Right kidney (tissue), 1 donor: ENCODE measurements at regions not wholly inside any gene's neighbourhood (a gene's known extent, or its start where the extent isn't known, plus 50 kb on each side); places are given as distances from the start of the nearest gene placed in this dataset.

Source experiments
- DNase-seq: peaks from one replicate; pipeline ENCODE4 v3.0.0-alpha.2; 2016

GRCh38 chr20:50408526-50409364, 101.4 kb upstream of the PTPN1 start:
- no peak for DNase-seq

- no peak for DNase-seq
Observed at GRCh38 chr20:50409495-50409894, 100.7 kb upstream of the PTPN1 start.

DNA sequence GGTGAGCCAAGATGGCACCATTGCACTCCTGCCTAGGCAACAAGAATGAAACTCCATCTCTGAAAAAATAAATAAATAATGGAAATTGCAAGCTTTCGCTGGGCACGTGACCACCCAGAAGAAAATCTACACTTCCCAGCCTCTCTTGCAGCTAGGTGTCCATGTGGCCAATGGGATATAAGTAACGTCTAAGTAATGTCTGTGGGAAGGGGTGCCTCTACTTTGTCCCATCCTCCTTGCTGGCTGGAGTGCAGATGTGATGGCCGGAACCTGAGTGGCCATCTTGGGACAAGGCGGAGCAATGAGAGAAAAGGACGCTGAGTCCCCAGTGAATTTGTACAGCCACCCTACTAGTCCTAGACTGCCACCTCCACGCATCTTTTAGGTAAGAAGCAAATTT, 99.8 kb upstream of the PTPN1 start:
- no peak for DNase-seq

DNA sequence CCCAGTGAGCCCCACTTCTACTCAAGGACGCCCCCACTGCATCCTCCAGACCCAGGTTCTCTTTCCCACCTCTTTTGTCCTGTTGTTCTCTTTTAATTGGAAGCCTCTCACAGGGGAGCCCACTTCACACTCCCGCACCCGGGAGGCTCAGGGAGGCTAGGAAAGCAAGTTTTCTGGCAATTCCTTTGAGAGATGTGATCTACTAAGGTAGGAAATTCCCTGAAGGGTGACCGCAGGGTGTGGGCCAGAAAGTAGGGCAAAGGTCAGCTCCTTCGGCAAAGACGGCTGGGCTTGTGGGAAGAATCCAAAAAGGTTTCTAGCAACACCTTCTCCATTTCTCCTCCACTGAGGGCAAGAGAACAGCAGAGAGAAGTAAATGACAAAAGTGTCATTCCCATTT, 98.1 kb upstream of the PTPN1 start:
- DNase-seq = no peak

DNA sequence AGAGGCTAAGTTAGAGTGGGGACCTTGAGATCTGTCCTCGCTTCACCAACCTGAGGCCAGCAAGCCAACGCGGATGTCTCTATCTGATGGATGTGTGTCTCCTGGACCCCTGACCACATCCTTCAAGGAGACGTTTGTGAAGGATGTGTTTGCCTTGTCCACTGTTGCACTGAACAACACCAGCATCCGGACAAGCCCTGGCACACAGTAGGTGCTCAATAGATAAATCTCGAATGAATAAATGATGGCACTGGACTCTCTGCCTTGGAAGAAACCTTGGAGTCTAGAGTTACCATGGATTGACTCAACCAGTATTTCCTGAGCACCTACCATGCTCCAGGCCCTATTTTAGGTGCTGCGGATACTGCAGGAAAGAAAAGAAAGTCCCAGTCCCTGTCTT, 97.7 kb upstream of the PTPN1 start:
- DNase-seq = no peak

- DNase-seq = no peak
Observed at GRCh38 chr20:50413088-50413500, 97.1 kb upstream of the PTPN1 start.

DNA sequence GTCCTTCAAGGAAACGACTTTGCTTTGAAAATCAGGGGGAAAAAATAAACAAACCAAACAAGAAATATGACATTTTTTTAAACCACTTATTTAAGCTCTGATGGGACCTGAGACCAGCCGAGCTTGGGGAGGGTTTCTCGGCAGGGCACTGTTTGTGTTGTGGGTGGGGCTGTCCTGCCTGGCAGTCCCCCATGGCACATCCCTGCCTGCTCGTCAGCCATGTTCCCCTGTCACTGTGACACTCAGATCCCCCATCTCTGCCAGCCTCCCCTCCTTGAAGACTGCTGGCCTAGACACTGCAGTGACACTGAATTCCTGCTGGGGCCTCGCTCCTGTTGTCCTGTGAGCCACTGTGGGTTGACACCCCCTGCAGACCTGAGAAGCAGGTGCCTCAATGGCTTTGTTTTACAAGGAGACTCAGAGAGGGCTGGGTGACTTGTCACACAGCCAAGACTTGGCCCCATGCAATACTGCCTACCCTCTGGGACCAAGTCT, 95.1 kb upstream of the PTPN1 start:
- DNase-seq = no peak

DNA sequence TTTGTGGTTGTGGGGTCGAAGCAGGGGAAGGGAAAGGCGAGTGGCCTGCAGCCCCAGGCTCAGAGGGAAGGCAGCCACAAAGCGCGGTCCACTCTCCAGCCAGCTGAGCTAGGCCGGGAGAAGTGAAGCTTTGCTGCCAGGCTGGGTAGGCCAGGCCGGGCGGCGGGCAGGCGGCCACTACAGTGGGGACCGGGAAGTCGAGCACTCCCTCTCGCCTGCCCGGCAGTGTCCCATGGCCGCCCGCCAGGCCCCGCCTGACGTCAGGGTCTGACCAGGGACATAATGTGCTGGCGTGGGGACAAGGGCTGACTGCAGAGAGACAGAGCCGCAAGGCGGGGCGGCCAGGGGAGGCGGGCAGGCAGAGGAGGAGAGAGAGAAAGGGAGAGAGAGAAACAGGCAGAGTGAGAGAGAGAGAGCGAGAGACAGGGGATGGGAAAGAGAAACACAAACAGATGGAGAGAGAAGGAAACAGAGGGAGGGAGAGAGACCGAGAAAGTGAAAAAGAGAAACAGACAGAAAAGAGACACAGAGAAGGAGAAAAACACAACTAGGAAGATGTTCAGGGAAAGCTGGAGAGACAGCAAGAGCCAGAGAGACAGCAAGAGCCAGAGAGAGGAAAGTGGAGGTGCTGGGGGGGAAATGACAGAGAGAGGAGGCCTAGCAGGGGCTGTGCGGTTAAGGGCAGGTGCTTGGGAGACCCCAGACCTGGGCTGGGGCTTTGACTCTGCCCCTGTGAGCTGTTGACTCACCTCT, 94.5 kb upstream of the PTPN1 start:
- DNase-seq = peak; percentile 78

DNA sequence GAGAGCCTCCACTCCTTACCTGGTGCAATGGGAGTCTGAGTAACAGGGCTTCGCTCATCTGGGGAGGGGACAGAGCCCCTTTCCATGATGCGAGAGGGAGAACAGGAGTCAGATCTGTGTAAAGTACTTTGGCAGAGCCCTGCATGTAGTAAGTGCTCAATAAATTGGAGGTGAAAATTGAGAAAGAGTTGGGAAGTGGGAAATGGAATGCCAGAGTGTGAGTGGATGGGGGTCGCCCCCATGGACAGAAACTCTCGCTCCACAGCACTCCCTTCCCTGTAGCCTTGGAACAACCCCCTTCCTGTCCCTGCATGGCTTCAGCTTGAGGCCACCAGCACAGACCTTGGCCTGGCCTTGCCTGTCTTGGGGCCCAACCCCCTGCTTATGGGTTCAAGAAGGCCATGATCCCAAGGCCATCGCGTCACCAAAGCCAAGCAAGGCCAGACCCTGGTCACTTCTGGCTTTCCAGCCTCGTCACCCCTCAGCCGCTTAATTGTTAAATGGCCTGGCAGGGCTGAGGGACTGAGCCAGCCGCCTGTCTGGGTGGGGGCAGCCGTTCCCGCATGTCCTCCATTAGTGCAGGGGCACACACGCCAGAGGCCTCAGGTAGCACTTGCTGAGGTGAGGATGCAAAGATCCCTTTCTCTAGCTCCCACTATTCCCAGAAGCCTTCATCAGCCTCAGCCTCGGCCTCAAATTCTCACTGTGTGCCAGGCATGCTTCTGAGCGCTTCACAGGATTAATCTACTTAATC, 93.7 kb upstream of the PTPN1 start:
- DNase-seq = no peak

DNA sequence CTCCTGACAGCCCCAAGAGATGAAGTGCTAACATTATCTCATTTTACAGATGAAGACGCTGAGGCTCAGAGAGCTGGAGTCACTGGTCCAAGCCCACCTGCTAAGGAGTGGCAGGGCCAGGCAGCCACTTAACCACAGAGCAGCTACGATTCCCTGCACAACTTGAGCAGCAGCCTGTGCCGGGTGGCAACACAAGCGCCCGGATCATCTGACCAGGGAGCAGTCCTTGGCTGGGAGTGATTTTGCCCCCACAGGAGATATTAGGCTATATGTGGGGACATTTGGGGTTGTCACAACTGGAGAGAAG, 93.2 kb upstream of the PTPN1 start:
- DNase-seq = no peak

DNA sequence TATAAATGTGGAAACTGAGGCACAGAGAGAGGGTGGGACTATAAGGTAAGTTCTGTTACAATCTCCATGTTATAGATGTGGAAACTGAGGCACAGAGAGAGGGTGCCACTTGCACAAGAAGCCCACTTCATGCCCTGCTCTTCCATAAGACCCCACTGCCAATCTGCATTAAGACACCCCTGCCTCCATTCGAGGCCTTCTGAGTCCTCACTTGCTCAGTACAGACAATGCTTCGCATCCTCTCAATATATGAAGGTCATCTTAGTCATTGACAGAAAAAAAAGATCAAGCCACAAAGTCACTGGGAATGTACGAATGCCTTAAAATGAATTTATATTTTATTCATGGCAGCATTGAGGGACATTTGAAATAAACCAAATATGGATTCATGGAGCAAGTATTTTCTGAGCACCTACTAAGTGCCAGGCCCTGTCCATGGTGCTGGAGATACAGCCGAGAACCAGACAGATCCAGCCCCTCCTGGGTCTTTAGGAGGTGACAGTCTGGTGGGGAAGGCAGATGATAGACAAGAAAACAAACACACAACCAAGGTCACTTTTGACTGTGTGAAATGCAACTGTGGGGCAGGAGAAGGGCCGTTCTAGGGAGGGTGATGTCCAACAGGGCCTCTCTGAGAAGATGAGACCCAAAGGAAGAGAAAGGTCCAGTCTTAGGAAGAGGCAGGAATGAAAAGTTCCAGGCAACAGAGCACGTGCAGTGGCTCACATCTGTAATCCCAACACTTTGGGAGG, 92.5 kb upstream of the PTPN1 start:
- no peak for DNase-seq

DNA sequence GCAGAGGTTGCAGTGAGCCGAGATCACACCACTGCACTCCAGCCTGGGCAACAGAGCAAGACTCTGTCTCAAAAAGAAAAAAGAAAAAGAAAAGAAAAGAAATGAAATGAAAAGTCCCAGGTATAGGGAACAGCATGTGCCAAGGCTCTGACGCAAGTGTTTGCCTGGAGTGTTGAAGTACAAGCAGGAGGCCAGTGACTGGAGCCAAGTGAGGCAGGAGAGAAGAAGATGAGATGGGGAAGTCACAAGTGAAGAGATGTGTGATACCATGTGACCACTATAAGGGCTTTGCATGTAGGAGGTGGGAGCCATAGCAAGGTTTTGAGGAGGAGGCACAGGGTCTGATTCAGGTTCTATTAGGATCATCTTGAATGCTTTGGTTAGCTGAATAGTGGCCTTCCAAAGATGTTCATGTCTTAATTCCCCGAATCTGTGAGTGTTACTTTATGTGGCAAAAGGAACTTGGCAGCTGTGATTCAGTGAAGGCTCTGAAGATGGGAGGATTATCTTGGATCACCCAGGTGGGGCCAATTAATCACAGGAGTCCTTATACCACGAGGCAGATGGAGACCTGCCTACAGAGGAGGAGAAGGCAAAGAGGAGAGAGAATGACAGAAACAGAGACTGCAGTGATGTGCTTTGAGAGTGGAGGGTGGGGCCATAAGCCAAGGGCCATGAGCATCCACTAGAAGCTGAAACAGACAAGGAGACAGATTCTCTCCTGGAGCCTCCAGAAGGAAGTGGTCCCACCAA, 91.1 kb upstream of the PTPN1 start:
- DNase-seq = no peak

DNA sequence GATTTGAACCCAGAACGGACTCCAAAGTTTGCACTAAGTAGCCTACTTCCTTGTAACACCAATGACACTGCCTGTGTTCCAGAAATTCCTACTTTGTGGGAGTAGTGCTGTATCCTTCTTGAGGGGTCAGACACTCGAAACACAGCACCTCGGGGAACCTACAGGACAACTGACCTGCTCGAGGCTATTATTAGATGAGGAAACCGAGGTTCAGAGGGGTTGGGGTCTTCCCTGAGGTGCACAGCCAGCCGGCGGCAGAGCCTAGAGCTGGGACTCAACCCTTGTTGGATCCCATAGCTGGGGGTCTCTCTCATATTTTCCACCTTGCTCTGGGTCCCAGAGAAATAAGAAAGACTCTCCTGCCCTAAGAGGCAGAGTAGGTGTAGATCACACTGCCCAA, 89.8 kb upstream of the PTPN1 start:
- DNase-seq = no peak

DNA sequence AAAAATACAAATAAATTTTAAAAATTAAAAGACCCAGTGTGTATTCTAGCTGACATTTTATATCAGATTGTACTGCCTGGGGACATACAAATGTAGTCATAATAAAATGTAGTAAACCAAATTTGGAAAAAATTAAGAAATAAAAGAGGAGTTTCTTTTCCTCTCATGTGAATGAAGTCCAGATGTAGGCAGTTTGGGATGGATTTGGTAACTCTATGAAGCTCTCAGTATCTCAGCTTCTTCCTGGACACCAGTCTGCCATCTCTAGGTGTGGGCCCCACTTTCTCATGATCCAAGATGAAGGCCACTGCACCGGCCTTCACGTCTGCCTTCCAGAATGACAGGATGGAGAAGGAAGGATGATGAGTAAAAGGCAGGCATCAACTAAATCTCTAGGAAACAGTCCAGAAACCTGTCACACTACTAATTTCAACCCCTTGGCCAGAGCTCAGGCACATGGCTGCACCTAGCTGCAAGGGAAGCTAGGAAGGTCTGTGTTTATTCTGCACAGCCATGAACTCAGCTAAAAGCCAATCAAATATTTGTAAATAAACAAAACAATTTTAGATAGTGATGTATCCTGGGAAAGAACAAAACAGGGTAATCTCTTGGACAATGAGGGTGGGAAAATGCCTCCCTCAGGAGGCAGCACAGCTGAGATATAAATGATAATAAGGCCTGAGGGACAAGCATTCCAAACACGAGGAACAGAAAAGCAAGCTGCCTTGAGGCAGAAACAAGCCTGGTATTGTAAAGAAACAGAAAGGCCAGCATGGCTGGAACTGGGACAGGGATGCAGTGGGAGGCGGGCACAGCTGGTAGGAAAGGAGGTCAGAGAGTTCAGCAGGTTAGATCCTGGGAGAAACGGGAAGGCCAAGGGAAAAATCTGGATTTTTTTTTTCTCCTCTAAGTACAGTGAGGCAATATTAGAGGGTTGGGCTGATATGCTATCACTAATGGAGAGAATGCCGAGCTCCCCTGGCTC, 88.5 kb upstream of the PTPN1 start:
- no peak for DNase-seq

GRCh38 chr20:50423758-50424157, 86.4 kb upstream of the PTPN1 start:
- DNase-seq = no peak

DNA sequence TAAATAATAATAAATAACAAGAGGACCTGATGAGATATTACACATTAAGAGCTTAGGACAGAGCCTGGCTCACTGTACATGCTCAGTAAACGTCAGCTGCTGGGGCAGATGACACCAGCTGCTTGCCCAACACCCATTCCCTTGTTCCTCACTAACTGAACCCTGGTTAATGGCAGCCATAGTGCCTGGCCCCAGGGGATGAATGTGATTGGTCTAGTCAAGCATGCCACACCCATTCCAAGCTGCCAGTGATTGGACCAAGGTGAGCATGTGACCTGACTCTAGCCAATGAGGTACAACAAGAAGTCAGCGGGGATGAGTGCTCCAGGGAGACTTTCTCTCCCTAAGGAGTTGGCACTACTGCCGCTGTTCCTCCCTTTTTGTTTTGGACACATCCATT, 85.1 kb upstream of the PTPN1 start:
- no peak for DNase-seq

GRCh38 chr20:50426866-50427718, 83.1 kb upstream of the PTPN1 start:
- DNase-seq = no peak

DNA sequence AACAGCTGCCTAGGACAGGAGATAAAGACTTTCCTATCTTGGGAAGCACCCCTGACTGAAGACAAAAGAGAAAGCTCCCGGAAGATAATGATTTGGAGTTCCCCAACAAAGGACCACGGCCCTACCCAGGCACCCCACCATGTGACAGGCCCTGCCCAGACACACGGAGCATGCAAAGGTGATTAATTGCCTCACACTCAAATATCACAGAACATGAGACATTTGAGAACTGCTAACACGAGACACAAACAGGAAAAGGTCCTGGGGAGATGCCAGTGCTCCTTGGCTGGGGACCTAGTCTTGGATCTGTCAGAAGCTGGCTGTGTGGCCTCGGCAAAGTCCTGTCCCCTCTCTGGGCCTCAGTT, 82.5 kb upstream of the PTPN1 start:
- DNase-seq = no peak

GRCh38 chr20:50428097-50428828, 81.9 kb upstream of the PTPN1 start:
- no peak for DNase-seq
